AML-193 (cell line): ENCODE measurements at regions not wholly inside any gene's neighbourhood (a gene's known extent, or its start where the extent isn't known, plus 50 kb on each side); places are given as distances from the start of the nearest gene placed in this dataset.

Source experiments
- DNase-seq, 2 experiments: peaks; one replicate each; lab custom pipeline; 2025; lab: John Stamatoyannopoulos, UW

- no peak for DNase-seq
These were observed 454.1 kb upstream of the IL12A start for GRCh38 chr3:159534496-159534895.

DNA sequence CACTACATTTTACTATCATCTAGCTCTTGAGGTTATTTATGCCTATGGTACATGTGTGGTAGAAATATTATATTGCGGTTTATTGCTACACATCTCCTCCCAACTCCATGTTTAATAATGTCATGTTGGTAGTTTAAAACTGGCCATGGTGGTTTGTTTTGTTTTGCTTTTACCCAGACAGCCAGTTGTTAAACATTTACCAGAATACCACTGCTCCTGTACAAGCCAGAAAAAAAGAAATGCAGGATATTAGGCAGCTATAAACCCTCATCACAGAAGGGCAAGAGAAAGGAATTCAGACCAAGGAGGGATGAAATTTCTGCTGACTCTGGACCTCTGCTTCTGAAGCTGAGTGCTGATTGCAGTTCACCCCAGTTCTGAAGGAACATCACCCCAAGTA, 451.8 kb upstream of the IL12A start:
- DNase-seq, result no peak

DNA sequence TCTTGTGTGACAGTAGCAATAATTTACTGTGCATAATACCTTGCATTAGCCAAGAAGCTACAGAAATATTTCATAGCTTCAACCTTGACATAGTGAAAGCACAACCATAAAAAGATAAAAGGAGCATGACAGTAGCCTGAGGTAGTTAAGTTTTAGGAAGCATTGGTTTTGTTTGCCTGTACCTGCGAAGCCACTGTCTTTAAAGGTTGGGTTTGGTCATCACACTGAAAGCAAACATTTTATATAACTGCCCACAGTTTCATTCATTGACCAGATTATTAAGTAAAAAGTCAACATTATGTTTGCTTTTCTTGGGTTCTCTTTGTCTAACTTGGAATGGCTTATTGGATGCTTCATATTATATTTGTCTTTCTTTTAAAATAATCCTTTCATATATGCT, 450.1 kb upstream of the IL12A start:
- no peak for DNase-seq

- DNase-seq, result no peak
These were observed 447.6 kb upstream of the IL12A start for GRCh38 chr3:159540882-159541495.

GRCh38 chr3:159548675-159549335, 439.8 kb upstream of the IL12A start:
- DNase-seq, result no peak

DNA sequence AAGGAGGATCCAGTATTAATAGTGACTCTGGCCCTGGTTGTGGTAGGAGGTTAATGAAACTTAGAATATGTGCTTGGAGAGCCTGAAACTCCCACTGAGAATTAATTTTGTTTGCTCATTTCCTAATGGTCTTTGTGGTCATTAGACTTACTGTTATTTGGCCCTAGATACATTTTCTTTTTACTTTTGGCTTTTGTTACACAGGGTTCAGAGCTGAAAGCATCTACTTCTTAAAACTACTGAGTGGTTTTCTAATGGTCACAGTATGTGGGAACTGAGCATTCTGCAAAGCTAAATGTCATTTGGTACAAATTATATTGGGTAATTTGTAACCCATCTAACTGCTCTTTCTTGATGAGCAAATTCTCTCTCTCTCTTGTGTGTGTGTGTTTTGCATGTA, 433.4 kb upstream of the IL12A start:
- no peak for DNase-seq

- no peak for DNase-seq
These were observed 428.9 kb upstream of the IL12A start for GRCh38 chr3:159559771-159560170.

DNA sequence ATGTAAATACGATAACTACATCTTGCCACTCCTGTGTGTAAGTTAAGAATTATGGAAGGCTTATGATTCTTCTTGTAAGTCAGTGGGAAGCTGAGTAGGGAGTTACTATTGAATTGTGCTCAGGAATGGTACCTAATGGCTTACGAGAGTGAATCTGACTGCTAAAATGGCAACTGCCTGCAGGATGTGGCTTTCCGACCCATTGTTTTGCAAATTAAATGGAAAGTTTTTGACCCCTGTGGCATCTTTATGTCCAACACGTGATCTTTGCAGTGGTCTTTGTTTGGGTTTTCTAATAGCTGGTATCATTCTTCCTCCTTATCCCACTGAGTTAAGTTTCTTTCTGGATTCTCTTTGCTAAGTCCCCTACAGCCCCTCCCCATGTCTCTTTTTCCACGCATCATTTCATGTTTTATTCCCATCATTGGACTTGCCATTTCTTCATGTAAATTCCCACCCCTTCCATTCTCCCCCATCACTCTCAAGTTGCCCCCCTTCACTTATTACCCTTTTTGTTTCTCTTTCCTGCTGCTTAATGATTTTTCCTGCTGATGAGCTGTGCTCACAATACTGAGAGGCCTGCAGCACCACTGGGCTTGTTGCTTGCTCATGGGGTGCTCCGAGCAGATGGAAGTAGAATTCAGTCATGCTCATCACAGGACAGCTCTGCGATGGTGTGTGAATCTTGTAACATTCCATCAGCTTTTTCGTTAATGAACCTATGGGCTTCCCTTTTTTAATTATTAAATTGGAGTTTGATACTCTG, 428.2 kb upstream of the IL12A start:
- DNase-seq, result no peak

- DNase-seq, result no peak
These were observed 423.3 kb upstream of the IL12A start for GRCh38 chr3:159565313-159565712.

DNA sequence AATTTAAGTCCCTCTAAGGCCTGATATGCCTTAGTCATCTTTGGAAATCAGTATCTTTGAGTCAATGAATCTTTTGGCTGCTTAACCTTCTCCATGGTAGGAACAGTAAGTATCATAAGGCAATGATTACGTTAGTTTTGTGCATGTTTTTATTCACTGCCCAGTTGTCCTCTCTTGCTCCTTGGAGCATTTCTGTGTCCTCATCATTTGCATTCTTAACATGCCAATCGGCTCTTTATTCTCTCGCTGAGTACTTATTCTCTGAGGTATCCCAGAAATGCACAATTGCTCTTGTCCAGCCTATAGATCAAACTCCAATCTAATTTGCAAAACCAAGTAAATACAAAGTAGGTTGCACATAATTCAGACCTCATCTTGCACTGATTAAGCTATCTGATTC, 405.0 kb upstream of the IL12A start:
- no peak for DNase-seq

DNA sequence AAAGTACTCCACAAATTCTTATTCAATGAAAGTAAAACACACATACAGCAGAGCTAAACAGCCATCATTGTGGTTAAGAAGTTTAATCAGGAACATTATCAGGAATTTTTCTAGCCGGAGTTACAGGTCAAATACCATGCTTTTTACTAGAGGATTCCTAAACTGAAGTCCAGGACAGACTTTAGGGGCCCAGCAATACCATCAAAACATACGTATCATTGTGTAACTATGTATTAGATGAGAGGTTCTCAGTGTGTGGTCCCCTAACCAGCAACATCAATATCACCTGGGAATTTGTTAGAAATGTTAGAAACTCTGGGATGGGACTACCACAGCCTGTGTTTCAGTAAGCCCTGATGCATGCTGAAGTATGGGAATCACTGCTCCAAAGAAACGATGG, 404.2 kb upstream of the IL12A start:
- no peak for DNase-seq

- DNase-seq, result no peak
These were observed 401.9 kb upstream of the IL12A start for GRCh38 chr3:159586571-159587202.

- DNase-seq, result no peak
These were observed 394.6 kb upstream of the IL12A start for GRCh38 chr3:159593927-159594605.

DNA sequence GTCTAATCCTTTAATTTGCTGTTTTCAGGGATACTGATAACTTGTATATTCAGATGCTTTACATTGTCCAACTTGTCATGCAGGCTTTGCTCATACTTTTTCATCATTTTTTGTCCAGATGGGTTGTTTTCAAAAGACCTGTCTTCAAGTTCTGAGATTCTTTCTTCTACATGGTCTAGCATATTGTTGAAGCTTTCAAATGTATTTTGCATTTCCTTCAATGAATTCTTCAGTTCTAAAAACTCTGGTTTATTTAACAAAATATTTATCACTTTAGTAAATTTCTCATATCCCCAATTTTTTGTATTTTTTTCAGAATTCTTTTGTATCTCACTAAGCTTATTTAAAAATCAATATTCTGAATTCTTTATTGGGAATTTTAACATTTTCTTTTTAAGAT, 388.3 kb upstream of the IL12A start:
- no peak for DNase-seq

DNA sequence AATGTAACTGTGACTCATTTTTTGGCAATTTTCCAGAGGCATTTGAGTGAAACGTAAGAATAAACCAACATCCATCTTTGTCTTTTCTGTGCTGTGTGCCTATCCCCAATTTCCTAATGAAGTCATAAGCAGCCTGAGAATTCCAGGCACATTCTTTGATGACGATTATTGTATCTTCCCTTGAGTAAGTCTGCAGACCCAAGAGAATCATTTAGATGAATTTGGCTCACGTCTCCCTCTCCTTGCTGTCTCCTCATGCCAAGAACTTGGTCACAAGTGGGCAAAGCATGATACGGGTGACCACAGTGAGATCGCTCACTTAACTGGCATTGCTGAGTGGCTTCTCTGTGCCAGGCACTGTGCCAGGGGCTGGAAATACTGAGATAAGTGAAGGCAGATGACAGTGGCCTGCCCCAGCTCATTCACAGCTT, 384.5 kb upstream of the IL12A start:
- DNase-seq, result no peak

- DNase-seq, result no peak
These were observed 383.5 kb upstream of the IL12A start for GRCh38 chr3:159605101-159605500.

DNA sequence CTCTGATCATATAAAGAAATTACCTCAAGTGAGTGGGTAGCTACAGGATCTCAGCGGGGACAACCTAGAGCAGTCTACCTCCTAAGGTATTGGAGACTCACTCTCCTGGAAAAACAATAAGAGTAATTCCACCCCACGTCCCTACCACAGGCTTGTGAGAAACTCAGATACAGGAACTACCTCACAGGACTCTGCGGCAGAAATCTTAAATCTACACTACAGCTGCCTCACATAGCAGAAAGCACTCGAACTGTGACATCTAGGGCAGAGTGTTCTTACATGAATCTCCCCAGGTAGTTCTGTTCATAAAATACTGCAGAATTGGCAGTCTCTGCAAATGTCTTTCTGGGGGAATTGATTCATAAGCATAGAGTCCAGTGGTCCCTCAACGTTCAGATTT, 382.9 kb upstream of the IL12A start:
- no peak for DNase-seq

DNA sequence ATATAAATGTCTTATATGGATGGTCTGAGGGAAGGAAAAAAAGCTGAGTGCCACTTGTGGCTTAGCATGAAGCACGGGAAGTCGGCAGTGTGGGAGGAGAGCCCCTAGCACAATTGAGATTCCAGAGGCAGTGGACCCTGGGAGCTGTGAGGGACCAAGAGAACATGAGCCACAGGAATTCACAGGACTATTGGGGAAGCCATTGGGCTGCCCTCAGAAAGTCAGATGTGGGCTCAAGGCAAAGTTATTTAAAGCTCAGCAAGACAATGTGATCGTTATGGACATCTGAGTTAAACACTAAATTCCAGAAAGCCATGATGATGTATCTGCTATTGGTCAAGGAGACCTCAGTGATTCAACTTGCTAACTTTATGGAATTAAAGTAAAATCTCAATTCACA, 380.8 kb upstream of the IL12A start:
- DNase-seq, result no peak

DNA sequence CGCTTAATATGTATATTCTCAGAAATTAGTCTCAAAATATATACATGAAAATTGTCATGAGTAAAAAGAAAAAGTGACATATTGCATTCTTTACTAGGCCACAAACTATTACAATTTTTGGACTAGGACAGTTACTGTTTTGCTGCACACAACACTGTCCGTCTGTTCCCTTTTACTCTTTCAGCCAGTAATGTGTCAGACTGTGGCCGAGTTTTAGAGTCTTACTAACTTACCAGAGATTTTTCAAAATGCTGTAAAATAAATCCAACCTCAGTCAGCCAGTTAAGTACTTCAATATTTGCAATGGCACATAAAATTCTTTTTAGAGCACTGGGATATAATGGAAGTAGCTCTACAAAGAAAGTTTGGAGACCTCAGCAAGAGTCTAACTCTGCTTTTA, 380.3 kb upstream of the IL12A start:
- no peak for DNase-seq

- no peak for DNase-seq
These were observed 379.0 kb upstream of the IL12A start for GRCh38 chr3:159609625-159610024.

DNA sequence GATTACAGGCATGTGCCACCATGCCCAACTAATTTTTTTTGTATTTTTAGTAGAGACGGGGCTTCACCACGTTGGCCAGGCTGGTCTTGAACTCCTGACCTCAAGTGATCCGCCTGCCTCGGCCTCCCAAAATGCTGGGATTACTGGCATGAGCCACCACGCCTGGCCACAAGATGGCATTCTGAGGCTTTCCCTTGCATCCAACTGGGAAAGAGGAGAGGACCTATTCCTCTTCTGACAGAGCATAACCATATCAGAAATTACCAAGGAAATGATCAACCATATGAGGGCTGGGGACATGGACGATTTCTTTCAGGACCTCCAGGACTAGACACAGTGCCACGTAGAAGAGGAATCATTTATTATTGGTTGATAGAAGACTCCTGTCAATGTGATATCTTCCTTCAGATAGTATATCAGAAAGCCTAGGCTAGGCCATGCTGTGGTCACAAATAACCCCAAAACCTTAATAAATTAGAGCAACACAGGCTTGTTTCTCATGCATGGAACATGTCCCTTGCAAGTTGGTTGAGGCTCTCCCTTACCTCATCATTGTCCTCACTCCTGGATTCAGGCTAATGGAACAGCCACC, 372.3 kb upstream of the IL12A start:
- no peak for DNase-seq

DNA sequence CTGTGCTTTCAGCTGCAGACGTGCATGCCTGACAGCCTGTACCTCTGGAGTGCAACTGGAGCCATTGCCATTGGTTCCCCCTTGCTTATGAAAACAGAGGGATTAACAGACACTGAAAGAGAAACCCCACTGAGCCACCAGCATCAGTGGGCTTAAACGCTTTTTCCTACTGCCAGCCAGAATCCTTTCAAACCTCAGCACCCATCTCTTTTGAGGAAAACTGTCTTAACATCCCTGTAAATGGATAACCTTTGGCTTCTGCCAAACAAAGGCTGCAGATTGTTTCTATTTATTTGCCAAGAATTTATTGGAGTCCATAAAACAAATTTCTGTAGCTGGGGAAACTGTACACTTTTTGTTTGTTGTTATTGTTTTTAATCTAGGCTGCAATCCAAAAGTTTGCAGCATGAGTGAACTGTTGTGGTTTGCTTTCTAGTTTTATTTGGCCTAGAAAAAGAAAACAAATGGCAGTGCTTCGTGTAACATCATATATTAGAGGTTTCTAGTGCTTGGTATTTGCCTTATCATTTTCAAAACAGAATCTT, 369.2 kb upstream of the IL12A start:
- DNase-seq, result no peak
